Esophagus squamous epithelium (tissue), 4 donors: ENCODE measurements at regions not wholly inside any gene's neighbourhood (a gene's known extent, or its start where the extent isn't known, plus 50 kb on each side); places are given as distances from the start of the nearest gene placed in this dataset.

Experiments used
- POLR2A ChIP-seq, 4 donors: fragments of 450-650 bp; IDR thresholded peaks; one replicate each; pipeline ENCODE4 v1.6.1; 2017; ENCODE audit warnings: antibody characterized with exemption in 4 of 4, mild to moderate bottlenecking in 4 of 4, moderate library complexity in 3 of 4
- TF ChIP-seq, protein P1 (sequence below), 6 experiments: fragments of 450-650 bp in 4 of 6; fragments of 200-600 bp in 2 of 6; sonication (generic) in 2 of 6; IDR thresholded peaks; one replicate each; pipeline ENCODE4 v1.5.1; 2016 to 2019; ENCODE audit warnings: antibody characterized with exemption in 6 of 6, mild to moderate bottlenecking in 4 of 6, moderate library complexity in 4 of 6

DNA sequence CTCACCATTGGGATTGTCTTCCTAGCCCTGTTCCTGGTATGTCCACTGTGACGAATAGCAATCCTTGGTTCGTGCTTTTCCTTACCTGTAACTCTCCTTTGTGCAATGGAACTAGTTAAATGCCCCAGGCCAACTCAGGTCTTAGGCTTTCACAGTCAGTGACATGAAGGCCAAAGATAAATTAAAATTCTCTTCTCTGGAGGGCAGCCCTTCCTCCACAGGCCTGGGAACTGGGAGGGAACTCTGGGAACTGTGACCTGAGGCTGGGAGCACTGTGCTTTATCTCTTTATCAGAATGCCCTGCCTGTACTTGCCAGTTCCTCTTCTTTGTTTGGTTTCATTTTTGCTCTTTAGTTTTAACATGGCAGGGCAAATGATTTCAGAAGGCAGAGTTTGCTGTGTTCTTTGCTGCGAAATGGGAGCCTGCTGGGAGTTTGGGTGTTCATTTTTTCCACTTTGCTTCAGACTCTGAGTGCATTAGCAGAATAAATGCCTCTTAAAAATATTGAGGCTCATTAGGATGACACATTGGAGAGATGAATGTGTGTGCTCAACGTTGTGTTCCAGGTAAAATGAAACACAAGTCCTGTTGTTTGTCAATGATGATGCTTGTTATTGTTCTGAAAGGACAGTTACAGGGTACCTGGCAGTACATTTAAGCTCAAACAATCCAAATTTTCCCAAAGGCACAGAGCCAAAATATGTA, 118.1 kb downstream of the NUDT12 start:
- TF ChIP-seq, protein P1, sequence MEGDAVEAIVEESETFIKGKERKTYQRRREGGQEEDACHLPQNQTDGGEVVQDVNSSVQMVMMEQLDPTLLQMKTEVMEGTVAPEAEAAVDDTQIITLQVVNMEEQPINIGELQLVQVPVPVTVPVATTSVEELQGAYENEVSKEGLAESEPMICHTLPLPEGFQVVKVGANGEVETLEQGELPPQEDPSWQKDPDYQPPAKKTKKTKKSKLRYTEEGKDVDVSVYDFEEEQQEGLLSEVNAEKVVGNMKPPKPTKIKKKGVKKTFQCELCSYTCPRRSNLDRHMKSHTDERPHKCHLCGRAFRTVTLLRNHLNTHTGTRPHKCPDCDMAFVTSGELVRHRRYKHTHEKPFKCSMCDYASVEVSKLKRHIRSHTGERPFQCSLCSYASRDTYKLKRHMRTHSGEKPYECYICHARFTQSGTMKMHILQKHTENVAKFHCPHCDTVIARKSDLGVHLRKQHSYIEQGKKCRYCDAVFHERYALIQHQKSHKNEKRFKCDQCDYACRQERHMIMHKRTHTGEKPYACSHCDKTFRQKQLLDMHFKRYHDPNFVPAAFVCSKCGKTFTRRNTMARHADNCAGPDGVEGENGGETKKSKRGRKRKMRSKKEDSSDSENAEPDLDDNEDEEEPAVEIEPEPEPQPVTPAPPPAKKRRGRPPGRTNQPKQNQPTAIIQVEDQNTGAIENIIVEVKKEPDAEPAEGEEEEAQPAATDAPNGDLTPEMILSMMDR (IDR thresholded peaks at IDR 0.05), result no peak
- TF ChIP-seq POLR2A (IDR thresholded peaks at IDR 0.05), result no peak
